ENCODE measurements at regions not wholly inside any gene's neighbourhood (a gene's known extent, or its start where the extent isn't known, plus 50 kb on each side); places are given as distances from the start of the nearest gene placed in this dataset.

GRCh38 chr10:21284301-21284700 is 241.2 kb downstream of the SKIDA1 start (continued):
- TF ChIP-seq, protein P1, sequence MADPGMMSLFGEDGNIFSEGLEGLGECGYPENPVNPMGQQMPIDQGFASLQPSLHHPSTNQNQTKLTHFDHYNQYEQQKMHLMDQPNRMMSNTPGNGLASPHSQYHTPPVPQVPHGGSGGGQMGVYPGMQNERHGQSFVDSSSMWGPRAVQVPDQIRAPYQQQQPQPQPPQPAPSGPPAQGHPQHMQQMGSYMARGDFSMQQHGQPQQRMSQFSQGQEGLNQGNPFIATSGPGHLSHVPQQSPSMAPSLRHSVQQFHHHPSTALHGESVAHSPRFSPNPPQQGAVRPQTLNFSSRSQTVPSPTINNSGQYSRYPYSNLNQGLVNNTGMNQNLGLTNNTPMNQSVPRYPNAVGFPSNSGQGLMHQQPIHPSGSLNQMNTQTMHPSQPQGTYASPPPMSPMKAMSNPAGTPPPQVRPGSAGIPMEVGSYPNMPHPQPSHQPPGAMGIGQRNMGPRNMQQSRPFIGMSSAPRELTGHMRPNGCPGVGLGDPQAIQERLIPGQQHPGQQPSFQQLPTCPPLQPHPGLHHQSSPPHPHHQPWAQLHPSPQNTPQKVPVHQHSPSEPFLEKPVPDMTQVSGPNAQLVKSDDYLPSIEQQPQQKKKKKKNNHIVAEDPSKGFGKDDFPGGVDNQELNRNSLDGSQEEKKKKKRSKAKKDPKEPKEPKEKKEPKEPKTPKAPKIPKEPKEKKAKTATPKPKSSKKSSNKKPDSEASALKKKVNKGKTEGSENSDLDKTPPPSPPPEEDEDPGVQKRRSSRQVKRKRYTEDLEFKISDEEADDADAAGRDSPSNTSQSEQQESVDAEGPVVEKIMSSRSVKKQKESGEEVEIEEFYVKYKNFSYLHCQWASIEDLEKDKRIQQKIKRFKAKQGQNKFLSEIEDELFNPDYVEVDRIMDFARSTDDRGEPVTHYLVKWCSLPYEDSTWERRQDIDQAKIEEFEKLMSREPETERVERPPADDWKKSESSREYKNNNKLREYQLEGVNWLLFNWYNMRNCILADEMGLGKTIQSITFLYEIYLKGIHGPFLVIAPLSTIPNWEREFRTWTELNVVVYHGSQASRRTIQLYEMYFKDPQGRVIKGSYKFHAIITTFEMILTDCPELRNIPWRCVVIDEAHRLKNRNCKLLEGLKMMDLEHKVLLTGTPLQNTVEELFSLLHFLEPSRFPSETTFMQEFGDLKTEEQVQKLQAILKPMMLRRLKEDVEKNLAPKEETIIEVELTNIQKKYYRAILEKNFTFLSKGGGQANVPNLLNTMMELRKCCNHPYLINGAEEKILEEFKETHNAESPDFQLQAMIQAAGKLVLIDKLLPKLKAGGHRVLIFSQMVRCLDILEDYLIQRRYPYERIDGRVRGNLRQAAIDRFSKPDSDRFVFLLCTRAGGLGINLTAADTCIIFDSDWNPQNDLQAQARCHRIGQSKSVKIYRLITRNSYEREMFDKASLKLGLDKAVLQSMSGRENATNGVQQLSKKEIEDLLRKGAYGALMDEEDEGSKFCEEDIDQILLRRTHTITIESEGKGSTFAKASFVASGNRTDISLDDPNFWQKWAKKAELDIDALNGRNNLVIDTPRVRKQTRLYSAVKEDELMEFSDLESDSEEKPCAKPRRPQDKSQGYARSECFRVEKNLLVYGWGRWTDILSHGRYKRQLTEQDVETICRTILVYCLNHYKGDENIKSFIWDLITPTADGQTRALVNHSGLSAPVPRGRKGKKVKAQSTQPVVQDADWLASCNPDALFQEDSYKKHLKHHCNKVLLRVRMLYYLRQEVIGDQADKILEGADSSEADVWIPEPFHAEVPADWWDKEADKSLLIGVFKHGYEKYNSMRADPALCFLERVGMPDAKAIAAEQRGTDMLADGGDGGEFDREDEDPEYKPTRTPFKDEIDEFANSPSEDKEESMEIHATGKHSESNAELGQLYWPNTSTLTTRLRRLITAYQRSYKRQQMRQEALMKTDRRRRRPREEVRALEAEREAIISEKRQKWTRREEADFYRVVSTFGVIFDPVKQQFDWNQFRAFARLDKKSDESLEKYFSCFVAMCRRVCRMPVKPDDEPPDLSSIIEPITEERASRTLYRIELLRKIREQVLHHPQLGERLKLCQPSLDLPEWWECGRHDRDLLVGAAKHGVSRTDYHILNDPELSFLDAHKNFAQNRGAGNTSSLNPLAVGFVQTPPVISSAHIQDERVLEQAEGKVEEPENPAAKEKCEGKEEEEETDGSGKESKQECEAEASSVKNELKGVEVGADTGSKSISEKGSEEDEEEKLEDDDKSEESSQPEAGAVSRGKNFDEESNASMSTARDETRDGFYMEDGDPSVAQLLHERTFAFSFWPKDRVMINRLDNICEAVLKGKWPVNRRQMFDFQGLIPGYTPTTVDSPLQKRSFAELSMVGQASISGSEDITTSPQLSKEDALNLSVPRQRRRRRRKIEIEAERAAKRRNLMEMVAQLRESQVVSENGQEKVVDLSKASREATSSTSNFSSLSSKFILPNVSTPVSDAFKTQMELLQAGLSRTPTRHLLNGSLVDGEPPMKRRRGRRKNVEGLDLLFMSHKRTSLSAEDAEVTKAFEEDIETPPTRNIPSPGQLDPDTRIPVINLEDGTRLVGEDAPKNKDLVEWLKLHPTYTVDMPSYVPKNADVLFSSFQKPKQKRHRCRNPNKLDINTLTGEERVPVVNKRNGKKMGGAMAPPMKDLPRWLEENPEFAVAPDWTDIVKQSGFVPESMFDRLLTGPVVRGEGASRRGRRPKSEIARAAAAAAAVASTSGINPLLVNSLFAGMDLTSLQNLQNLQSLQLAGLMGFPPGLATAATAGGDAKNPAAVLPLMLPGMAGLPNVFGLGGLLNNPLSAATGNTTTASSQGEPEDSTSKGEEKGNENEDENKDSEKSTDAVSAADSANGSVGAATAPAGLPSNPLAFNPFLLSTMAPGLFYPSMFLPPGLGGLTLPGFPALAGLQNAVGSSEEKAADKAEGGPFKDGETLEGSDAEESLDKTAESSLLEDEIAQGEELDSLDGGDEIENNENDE (IDR thresholded peaks at IDR 0.05; ENCODE audit: insufficient replicate concordance, low read length): no peak
- TF ChIP-seq RFX5 (IDR thresholded peaks at IDR 0.05; ENCODE audit: borderline replicate concordance, low read depth, low read length) (no peak), POLR2AphosphoS5 (IDR thresholded peaks at IDR 0.05; ENCODE audit: low read depth, low read length) (no peak), POU5F1 (IDR thresholded peaks at IDR 0.05; ENCODE audit: low read depth, low read length) (no peak), BCL11A (IDR thresholded peaks at IDR 0.05; ENCODE audit: low read depth in 2 of 2, low read length in 2 of 2) (no peak), MAX (IDR thresholded peaks at IDR 0.05) (no peak), CEBPB (IDR thresholded peaks at IDR 0.05; ENCODE audit: low read depth, low read length) (no peak), KDM5A (IDR thresholded peaks at IDR 0.05; ENCODE audit: low read length) (no peak), PHF8 (conservative IDR thresholded peaks at IDR 0.05; ENCODE audit: low read depth, low read length) (no peak), RXRA (IDR thresholded peaks at IDR 0.05; ENCODE audit: insufficient read depth, low read depth, low read length) (no peak)
